H1 (cell line): ENCODE measurements at regions not wholly inside any gene's neighbourhood (a gene's known extent, or its start where the extent isn't known, plus 50 kb on each side); places are given as distances from the start of the nearest gene placed in this dataset.

Experiments used
- CTCF ChIA-PET: fragments of 300-600 bp; sonication (Branson Sonifier 250); formaldehyde crosslinking; loops from one replicate; lab custom pipeline; 2021; ENCODE audit not compliant: partially characterized antibody; lab: Charles Lee
- POLR2A ChIA-PET: fragments of 300-600 bp; sonication (Branson Sonifier 250); formaldehyde crosslinking; loops from one replicate; lab custom pipeline; 2021; ENCODE audit warnings: inconsistent platforms; ENCODE audit not compliant: partially characterized antibody; lab: Charles Lee
- DNase-seq, 2 experiments: peaks; one replicate each; pipeline versions ENCODE4 v3.0.0 to v3.0.0-alpha.2; 2010 to 2022; ENCODE audit warnings: low spot score in 2 of 2, low read depth in 1 of 2, mixed read lengths in 1 of 2
- FAIRE-seq: peaks from 2 replicates; lab custom pipeline; 2011; peaks lifted over from hg19 to GRCh38; lab: Jason Lieb, UNC
- H2AFZ ChIP-seq: 2 replicates; pipeline ENCODE4 v1.8.1; 2012; ENCODE audit warnings: low read length, inconsistent platforms
- H2AK5ac ChIP-seq: 2 replicates; pipeline ENCODE4 v1.6.1; 2013; ENCODE audit warnings: low read depth, low read length
- H2BK120ac ChIP-seq: replicated peaks from 2 replicates; pipeline ENCODE3; 2013; ENCODE audit warnings: low read depth, low read length, inconsistent platforms
- H2BK12ac ChIP-seq: 2 replicates; pipeline ENCODE4 v1.6.1; 2013; ENCODE audit warnings: low read depth, low read length
- H2BK15ac ChIP-seq: 2 replicates; pipeline ENCODE4 v1.6.1; 2013; ENCODE audit warnings: low read length
- H2BK20ac ChIP-seq: 2 replicates; pipeline ENCODE4 v1.6.1; 2013; ENCODE audit warnings: low read length
- H2BK5ac ChIP-seq: 2 replicates; pipeline ENCODE4 v1.6.1; 2013; ENCODE audit warnings: low read depth, low read length
- H3K14ac ChIP-seq: 2 replicates; pipeline ENCODE4 v1.6.1; 2013; ENCODE audit warnings: inconsistent platforms; ENCODE audit not compliant: insufficient read length
- H3K18ac ChIP-seq: 2 replicates; pipeline ENCODE4 v1.6.1; 2013; ENCODE audit warnings: low read length; ENCODE audit errors: extremely low read depth
- H3K23ac ChIP-seq: 2 replicates; pipeline ENCODE4 v1.6.1; 2013; ENCODE audit warnings: inconsistent platforms; ENCODE audit not compliant: insufficient read length
- H3K23me2 ChIP-seq: 2 replicates; pipeline ENCODE4 v1.6.1; 2013; ENCODE audit warnings: low read depth, low read length
- H3K27ac ChIP-seq: 2 replicates; pipeline ENCODE4 v1.6.1; 2011; ENCODE audit warnings: low read depth, low read length, inconsistent platforms
- H3K27me3 ChIP-seq, 4 experiments: replicated peaks in 1 of 4; 1 replicate in 1 of 4; 2 replicates in 3 of 4; pipeline versions ENCODE4 v1.6.1 to v1.8.1; 2011 to 2013; ENCODE audit warnings: low read length in 3 of 4, mild to moderate bottlenecking in 3 of 4, inconsistent platforms in 2 of 4, mixed read lengths in 2 of 4, moderate library complexity in 1 of 4; ENCODE audit not compliant: control insufficient read depth in 3 of 4, insufficient read depth in 3 of 4; ENCODE audit errors: extremely low read depth in 1 of 4
- H3K36me3 ChIP-seq, 4 experiments: 2 replicates each; pipeline versions ENCODE4 v1.6.1 to v1.8.1; 2011 to 2013; ENCODE audit warnings: mild to moderate bottlenecking in 4 of 4, low read length in 3 of 4, moderate library complexity in 2 of 4, control low read depth in 1 of 4, inconsistent platforms in 1 of 4; ENCODE audit not compliant: insufficient read depth in 4 of 4, control insufficient read depth in 2 of 4
- H3K4ac ChIP-seq: replicated peaks from 2 replicates; pipeline ENCODE3; 2013; ENCODE audit warnings: low read length, low read depth, mixed read lengths, inconsistent platforms; ENCODE audit not compliant: insufficient read length
- H3K4me1 ChIP-seq, 4 experiments: replicated peaks in 1 of 4; 1 replicate in 1 of 4; 2 replicates in 3 of 4; pipeline versions ENCODE4 v1.6.1 to v1.8.1; 2011 to 2013; ENCODE audit warnings: low read length in 3 of 4, inconsistent platforms in 2 of 4, mixed read lengths in 1 of 4; ENCODE audit not compliant: insufficient read depth in 4 of 4, control insufficient read depth in 3 of 4
- H3K4me2 ChIP-seq, 2 experiments: 2 replicates each; pipeline versions ENCODE4 v1.6.1 to v1.8.1; 2011 to 2013; ENCODE audit warnings: low read depth in 2 of 2, low read length in 2 of 2, control low read depth in 1 of 2, inconsistent platforms in 1 of 2, mild to moderate bottlenecking in 1 of 2; ENCODE audit not compliant: insufficient read depth in 1 of 2
- H3K4me3 ChIP-seq, 4 experiments: fragments of 200-600, 300-600 bp in 1 of 4; sonication (generic), shearing (Covaris generic), sonication (Bioruptor Twin) in 1 of 4; 2 replicates each; pipeline versions ENCODE4 v1.5.1 to v1.8.1; 2011 to 2016; ENCODE audit warnings: low read length in 4 of 4, low read depth in 3 of 4, control low read depth in 2 of 4, inconsistent platforms in 2 of 4, mild to moderate bottlenecking in 2 of 4, mixed read lengths in 1 of 4, moderate library complexity in 1 of 4; ENCODE audit not compliant: insufficient read depth in 2 of 4; ENCODE audit errors: extremely low read depth in 1 of 4
- H3K56ac ChIP-seq: replicated peaks from 2 replicates; pipeline ENCODE3; 2013; ENCODE audit warnings: low read depth, mild to moderate bottlenecking, mixed read lengths, low read length, inconsistent platforms; ENCODE audit not compliant: insufficient read length
- H3K79me1 ChIP-seq: 2 replicates; pipeline ENCODE4 v1.6.1; 2013; ENCODE audit warnings: low read depth, low read length, control low read depth
- H3K79me2 ChIP-seq, 2 experiments: 2 replicates each; pipeline versions ENCODE4 v1.6.1 to v1.8.1; 2012 to 2013; ENCODE audit warnings: low read length in 2 of 2, mild to moderate bottlenecking in 2 of 2, inconsistent platforms in 1 of 2; ENCODE audit not compliant: insufficient read depth in 2 of 2, control insufficient read depth in 1 of 2
- H3K9ac ChIP-seq, 4 experiments: replicated peaks in 1 of 4; 1 replicate in 1 of 4; 2 replicates in 3 of 4; pipeline versions ENCODE4 v1.6.1 to v1.8.1; 2011 to 2013; ENCODE audit warnings: low read depth in 3 of 4, low read length in 3 of 4, control low read depth in 2 of 4, mild to moderate bottlenecking in 2 of 4, moderate library complexity in 2 of 4, inconsistent platforms in 1 of 4; ENCODE audit errors: extremely low read depth in 1 of 4
- H3K9me3 ChIP-seq, 2 experiments: 2 replicates each; pipeline versions ENCODE4 v1.6.1 to v1.8.1; 2012 to 2013; ENCODE audit warnings: mild to moderate bottlenecking in 2 of 2, moderate library complexity in 2 of 2, control low read depth in 1 of 2, inconsistent platforms in 1 of 2, low read depth in 1 of 2, low read length in 1 of 2, mixed read lengths in 1 of 2; ENCODE audit not compliant: insufficient read depth in 2 of 2
- H4K20me1 ChIP-seq, 2 experiments: replicated peaks in 1 of 2; 2 replicates each; pipeline versions ENCODE3 to v1.8.1; 2011 to 2013; ENCODE audit warnings: inconsistent platforms in 2 of 2, low read length in 2 of 2, mild to moderate bottlenecking in 1 of 2; ENCODE audit not compliant: insufficient read depth in 2 of 2, control insufficient read depth in 1 of 2
- H4K5ac ChIP-seq: 2 replicates; pipeline ENCODE4 v1.6.1; 2013; ENCODE audit warnings: low read length, low read depth, mixed read lengths, inconsistent platforms; ENCODE audit not compliant: insufficient read length
- H4K8ac ChIP-seq: 2 replicates; pipeline ENCODE4 v1.8.0; 2013; ENCODE audit warnings: mild to moderate bottlenecking, moderate library complexity, low read length, inconsistent platforms; ENCODE audit not compliant: insufficient read depth; ENCODE audit errors: extremely low read depth
- H4K91ac ChIP-seq: replicated peaks from 2 replicates; pipeline ENCODE3; 2013; ENCODE audit warnings: low read length, mixed read lengths, inconsistent platforms; ENCODE audit not compliant: insufficient read length
- CBX8 ChIP-seq: fragments of 300-800, 300-1000 bp; sonication (generic); IDR thresholded peaks from 2 replicates; pipeline ENCODE4 v1.7.1; 2016; ENCODE audit warnings: low read depth, low read length, borderline replicate concordance
- EP300 ChIP-seq, 2 experiments: IDR thresholded peaks; 1 replicate in 1 of 2; 2 replicates in 1 of 2; pipeline ENCODE4 v1.6.1; 2011 to 2012; ENCODE audit warnings: low read depth in 2 of 2, low read length in 2 of 2, mild to moderate bottlenecking in 2 of 2, borderline replicate concordance in 1 of 2, inconsistent platforms in 1 of 2, moderate library complexity in 1 of 2
- POLR2A ChIP-seq, 2 experiments: IDR thresholded peaks; 1 replicate in 1 of 2; 2 replicates in 1 of 2; pipeline ENCODE4 v1.6.1; 2011; ENCODE audit warnings: low read depth in 2 of 2, low read length in 2 of 2, mild to moderate bottlenecking in 2 of 2; ENCODE audit errors: control extremely low read depth in 1 of 2
- WGBS, 2 experiments: shearing (Covaris generic) in 1 of 2; methylation state at CpG; one replicate each; pipeline versions ENCODE4 v1.1.6 to v1.1.7; 2013 to 2015; ENCODE audit warnings: low lambda C conversion rate in 2 of 2, mixed read lengths in 2 of 2, inconsistent platforms in 1 of 2, low coverage in 1 of 2, missing lambda C conversion rate in 1 of 2; ENCODE audit not compliant: insufficient replicate concordance in 2 of 2, insufficient coverage in 1 of 2, insufficient read length in 1 of 2; ENCODE audit errors: extremely low coverage in 1 of 2, missing lambda C conversion rate in 1 of 2; 5-methylcytosine and 5-hydroxymethylcytosine counted together

- Histone ChIP-seq H3K27ac (no peak overlapping the region), H3K27me3 (no peaks in the 10 kb centered on the region), H3K4me3 (no peak overlapping the region), H3K9ac (no peak overlapping the region; a peak in 1 of 7 replicates), H2BK12ac (peak overlapping the region; percentile 10; the same call in 1 of the 2 replicates), H3K4me1 (peaks cover 9 to 40% (median 22%) of the 10 kb centered on the region in 4 experiments), H3K4me2 (peak overlapping the region in 1 of 2 experiments; percentile 7; a peak in 1 of 4 replicates), H2AK5ac (peak overlapping the region; percentile 13; the same call in 1 of the 2 replicates), H4K5ac (no peak overlapping the region), H3K23me2 (no peaks in the 10 kb centered on the region; the same call in 1 of the 2 replicates), H3K4ac (peak overlapping the region; percentile 41), H3K18ac (peak overlapping the region; percentile 65; the same call in 1 of the 2 replicates), H2BK20ac (peak overlapping the region; percentile 6), H3K56ac (no peak overlapping the region), H4K91ac (peak overlapping the region; percentile 59), H4K8ac (no peak overlapping the region), H3K14ac (no peak overlapping the region), H3K79me2 (no peaks in the 10 kb centered on the region), H3K36me3 (no peaks in the 10 kb centered on the region), H2BK120ac (peak overlapping the region; percentile 49), H3K23ac (no peak overlapping the region), H3K9me3 (no peaks in the 10 kb centered on the region), H2AFZ (no peak overlapping the region), H4K20me1 (no peaks in the 10 kb centered on the region), H3K79me1 (no peaks in the 10 kb centered on the region), H2BK15ac (peak overlapping the region; percentile 20; the same call in 1 of the 2 replicates), H2BK5ac (peak overlapping the region; percentile 75; the same call in 1 of the 2 replicates)
- no peak for TF ChIP-seq EP300 (IDR thresholded peaks at IDR 0.05; ENCODE audit: borderline replicate concordance in 1 of 2, low read depth in 2 of 2, low read length in 2 of 2)
- no peak for TF ChIP-seq POLR2A (IDR thresholded peaks at IDR 0.05; ENCODE audit: control extremely low read depth in 1 of 2, low read depth in 2 of 2, low read length in 2 of 2)
- TF ChIP-seq CBX8 = no peak
- POLR2A ChIA-PET = interaction anchor here (1.0 to 4.1 kb wide), 7 partner anchors 8 to 154 kb away, joined by 3 to 14 read pairs (median 7); no protein-coding TSS in a partner anchor
- 88% methylated on average over 7 of the region's 7 CpGs; no CpG with 5 or more reads in 1 of the 2 experiments for WGBS, 2 experiments
- FAIRE-seq = no peak
- CTCF ChIA-PET = interaction anchor here (1.2 to 1.7 kb wide), 4 partner anchors 9 to 87 kb away, joined by 3 to 6 read pairs (median 4); no protein-coding TSS in a partner anchor
- DNase-seq = no peak
Observed at GRCh38 chr1:54464031-54464476, 57.9 kb upstream of the SSBP3 start.
